CD4-positive, alpha-beta T cell (primary cell): ENCODE measurements at regions not wholly inside any gene's neighbourhood (a gene's known extent, or its start where the extent isn't known, plus 50 kb on each side); places are given as distances from the start of the nearest gene placed in this dataset.
"Not testable (repeated sequence)": the region's sequence is repeated elsewhere in the genome, so short reads cannot be mapped to it uniquely, and the experiment has no call there.

Experiments used
- ATAC-seq: fragments of 200-7000 bp; cut with Tn5 transposase; one replicate; pipeline ENCODE4 v1.10.0; 2022; ENCODE audit warnings: mild to moderate bottlenecking; ENCODE audit not compliant: poor library complexity
- CTCF ChIA-PET: fragments of 350-600 bp; sonication (Branson Sonifier 250); formaldehyde crosslinking; loops from one replicate; lab custom pipeline; 2021; ENCODE audit warnings: antibody characterized with exemption, inconsistent platforms; lab: Charles Lee
- POLR2A ChIA-PET: fragments of 350-600 bp; sonication (Branson Sonifier 250); formaldehyde crosslinking; loops from one replicate; lab custom pipeline; 2021; ENCODE audit warnings: antibody characterized with exemption, inconsistent platforms; lab: Charles Lee
- DNase-seq, 14 experiments: peaks; one replicate each; pipeline ENCODE4 v3.0.0-alpha.2; 2013 to 2020; ENCODE audit warnings: mixed read lengths in 2 of 14
- H3K27ac ChIP-seq, 2 donors: one replicate each; pipeline versions ENCODE4 v1.5.1 to v1.7.0; 2013; ENCODE audit warnings: low read length in 2 of 2, low read depth in 1 of 2, mild to moderate bottlenecking in 1 of 2
- H3K27me3 ChIP-seq, 2 experiments: 1 replicate in 1 of 2; 2 replicates in 1 of 2; pipeline versions ENCODE4 v1.6.1 to v1.7.0; 2013; ENCODE audit warnings: low read length in 2 of 2, control low read depth in 1 of 2, mild to moderate bottlenecking in 1 of 2, moderate library complexity in 1 of 2; ENCODE audit not compliant: insufficient read depth in 2 of 2, control insufficient read depth in 1 of 2
- H3K36me3 ChIP-seq: one replicate; pipeline ENCODE4 v1.6.1; 2013; ENCODE audit warnings: low read length, control low read depth; ENCODE audit not compliant: insufficient read depth
- H3K4me1 ChIP-seq: one replicate; pipeline ENCODE4 v1.6.1; 2013; ENCODE audit warnings: low read length, control low read depth; ENCODE audit not compliant: insufficient read depth
- H3K4me3 ChIP-seq: one replicate; pipeline ENCODE4 v1.5.1; 2013; ENCODE audit warnings: mild to moderate bottlenecking, low read length, moderate library complexity
- H3K9me3 ChIP-seq, 2 experiments: 1 replicate in 1 of 2; 2 replicates in 1 of 2; pipeline versions ENCODE4 v1.6.1 to v1.7.0; 2013; ENCODE audit warnings: low read length in 2 of 2, mild to moderate bottlenecking in 2 of 2, control low read depth in 1 of 2, moderate library complexity in 1 of 2; ENCODE audit not compliant: control insufficient read depth in 1 of 2, insufficient read depth in 1 of 2
- H3K27ac Mint-ChIP-seq: one replicate; pipeline ENCODE4 v1.8.0; 2020; ENCODE audit warnings: mixed read lengths
- H3K27me3 Mint-ChIP-seq: one replicate; pipeline ENCODE4 v1.8.0; 2021; ENCODE audit warnings: mixed read lengths
- H3K36me3 Mint-ChIP-seq: one replicate; pipeline ENCODE4 v1.8.0; 2021; ENCODE audit warnings: low read depth, mixed read lengths
- H3K4me1 Mint-ChIP-seq: one replicate; pipeline ENCODE4 v1.8.0; 2021; ENCODE audit warnings: low read depth, mixed read lengths
- H3K4me3 Mint-ChIP-seq: one replicate; pipeline ENCODE4 v1.8.0; 2020; ENCODE audit warnings: mild to moderate bottlenecking, mixed read lengths
- H3K9me3 Mint-ChIP-seq: one replicate; pipeline ENCODE4 v1.8.0; 2020; ENCODE audit warnings: mixed read lengths
- intact Hi-C, 2 experiments: fragments of 100-400 bp; cut with DNase I in 1 of 2; cut with micrococcal nuclease in 1 of 2; formaldehyde crosslinking; loops; one replicate each; pipeline versions ENCODE4 v1.15.1 to v1.9.0; 2023 to 2025; cut with DNase I, micrococcal nuclease
- TF ChIP-seq, protein P1 (sequence below): fragments of 200-600 bp; IDR thresholded peaks from one replicate; pipeline ENCODE4 v1.8.0; 2022; ENCODE audit warnings: antibody characterized with exemption, mild to moderate bottlenecking

DNA sequence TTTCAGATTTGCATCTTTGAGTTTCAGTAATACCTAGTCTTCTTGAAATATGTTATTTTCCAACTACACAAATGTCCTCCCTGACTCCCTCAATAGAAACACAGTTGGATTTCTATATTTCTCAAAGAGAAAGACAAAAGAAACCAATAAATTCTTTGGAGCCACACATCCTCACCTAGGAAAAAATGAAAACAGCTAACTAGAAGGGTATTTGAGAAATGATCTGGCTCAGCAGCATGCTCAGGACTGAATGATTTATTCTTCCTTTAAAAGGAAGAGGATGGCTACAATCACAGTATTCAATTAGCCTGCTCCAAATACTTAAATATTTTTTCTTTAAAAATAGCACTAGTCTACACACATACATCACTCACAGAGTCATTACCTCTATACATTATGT lies 196.4 kb upstream of the TENT5A start:
- ChIA-PET POLR2A (no interaction called here), CTCF (no interaction called here)
- H3K36me3 ChIP-seq = no peaks in the 10 kb centered on the region
- H3K4me3 Mint-ChIP-seq = no peak overlapping the region
- H3K4me3 ChIP-seq = no peak overlapping the region
- no peak overlapping the region for H3K27ac ChIP-seq
- no peaks in the 10 kb centered on the region for H3K27me3 Mint-ChIP-seq
- no peaks in the 10 kb centered on the region for H3K27me3 ChIP-seq
- peaks cover 5% of the 10 kb centered on the region for H3K9me3 Mint-ChIP-seq
- intact Hi-C loops = no loop called here
- H3K36me3 Mint-ChIP-seq = no peaks in the 10 kb centered on the region
- DNase-seq (no peak), ATAC-seq (no peak)
- no peaks in the 10 kb centered on the region for H3K4me1 Mint-ChIP-seq
- no peak overlapping the region for H3K27ac Mint-ChIP-seq
- TF ChIP-seq, protein P1, sequence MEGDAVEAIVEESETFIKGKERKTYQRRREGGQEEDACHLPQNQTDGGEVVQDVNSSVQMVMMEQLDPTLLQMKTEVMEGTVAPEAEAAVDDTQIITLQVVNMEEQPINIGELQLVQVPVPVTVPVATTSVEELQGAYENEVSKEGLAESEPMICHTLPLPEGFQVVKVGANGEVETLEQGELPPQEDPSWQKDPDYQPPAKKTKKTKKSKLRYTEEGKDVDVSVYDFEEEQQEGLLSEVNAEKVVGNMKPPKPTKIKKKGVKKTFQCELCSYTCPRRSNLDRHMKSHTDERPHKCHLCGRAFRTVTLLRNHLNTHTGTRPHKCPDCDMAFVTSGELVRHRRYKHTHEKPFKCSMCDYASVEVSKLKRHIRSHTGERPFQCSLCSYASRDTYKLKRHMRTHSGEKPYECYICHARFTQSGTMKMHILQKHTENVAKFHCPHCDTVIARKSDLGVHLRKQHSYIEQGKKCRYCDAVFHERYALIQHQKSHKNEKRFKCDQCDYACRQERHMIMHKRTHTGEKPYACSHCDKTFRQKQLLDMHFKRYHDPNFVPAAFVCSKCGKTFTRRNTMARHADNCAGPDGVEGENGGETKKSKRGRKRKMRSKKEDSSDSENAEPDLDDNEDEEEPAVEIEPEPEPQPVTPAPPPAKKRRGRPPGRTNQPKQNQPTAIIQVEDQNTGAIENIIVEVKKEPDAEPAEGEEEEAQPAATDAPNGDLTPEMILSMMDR = no peak
- H3K4me1 ChIP-seq = no peaks in the 10 kb centered on the region
- no peaks in the 10 kb centered on the region for H3K9me3 ChIP-seq

DNA sequence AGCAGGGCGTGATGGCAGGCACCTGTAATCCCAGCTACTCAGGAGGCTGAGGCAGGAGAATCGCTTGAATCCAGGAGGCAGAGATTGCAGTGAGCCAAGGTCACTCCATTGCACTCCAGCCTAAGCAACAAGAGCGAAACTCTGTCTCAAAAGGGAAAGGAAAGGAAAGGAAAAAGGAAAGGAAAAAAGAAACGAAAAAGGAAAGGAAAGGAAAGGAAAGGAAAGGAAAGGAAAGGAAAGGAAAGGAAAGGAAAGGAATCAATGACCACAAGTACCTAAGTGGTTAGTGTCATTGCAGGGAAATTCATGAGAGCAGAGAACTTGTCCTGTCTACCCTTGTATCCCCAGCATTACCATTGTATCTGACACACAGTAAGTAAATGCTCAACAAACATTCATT lies 195.7 kb upstream of the TENT5A start:
- H3K4me1 Mint-ChIP-seq, POLR2A ChIA-PET, H3K4me3 Mint-ChIP-seq, H3K9me3 ChIP-seq, H3K36me3 Mint-ChIP-seq, H3K36me3 ChIP-seq, H3K27ac ChIP-seq, ATAC-seq, H3K4me1 ChIP-seq, H3K27me3 Mint-ChIP-seq, H3K9me3 Mint-ChIP-seq, CTCF ChIA-PET, H3K27me3 ChIP-seq, H3K4me3 ChIP-seq, intact Hi-C loops, DNase-seq, H3K27ac Mint-ChIP-seq: not testable (repeated sequence)

DNA sequence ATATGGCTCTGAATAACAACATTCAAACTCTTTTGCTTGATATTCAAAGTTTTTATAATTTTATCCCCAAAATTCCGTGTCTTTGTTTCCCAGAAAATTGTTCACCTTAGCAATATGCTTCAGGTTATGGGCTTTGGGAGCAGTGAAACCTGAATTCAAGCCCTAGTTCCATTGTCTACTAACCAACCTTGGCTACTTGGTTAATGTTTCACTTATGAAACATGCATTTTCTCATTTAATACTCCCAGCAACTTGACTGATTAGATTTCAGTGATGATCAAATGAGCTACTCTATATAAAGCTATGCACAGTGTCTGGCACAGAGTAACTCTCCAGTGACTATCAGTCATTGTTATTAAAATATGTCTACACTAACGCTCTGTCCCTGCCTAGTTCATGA lies 192.2 kb upstream of the TENT5A start:
- intact Hi-C loops = no loop called here
- Histone ChIP-seq H3K27ac (no peak overlapping the region), H3K36me3 (no peaks in the 10 kb centered on the region), H3K9me3 (no peaks in the 10 kb centered on the region), H3K27me3 (no peaks in the 10 kb centered on the region), H3K4me1 (no peaks in the 10 kb centered on the region), H3K4me3 (no peak overlapping the region)
- Mint-ChIP-seq H3K4me1 (no peaks in the 10 kb centered on the region), H3K4me3 (no peak overlapping the region), H3K27ac (no peak overlapping the region), H3K36me3 (no peaks in the 10 kb centered on the region), H3K9me3 (peaks cover 2% of the 10 kb centered on the region), H3K27me3 (no peaks in the 10 kb centered on the region)
- no peak for DNase-seq
- CTCF ChIA-PET = no interaction called here
- TF ChIP-seq, protein P1 = no peak
- POLR2A ChIA-PET = no interaction called here
- no peak for ATAC-seq

DNA sequence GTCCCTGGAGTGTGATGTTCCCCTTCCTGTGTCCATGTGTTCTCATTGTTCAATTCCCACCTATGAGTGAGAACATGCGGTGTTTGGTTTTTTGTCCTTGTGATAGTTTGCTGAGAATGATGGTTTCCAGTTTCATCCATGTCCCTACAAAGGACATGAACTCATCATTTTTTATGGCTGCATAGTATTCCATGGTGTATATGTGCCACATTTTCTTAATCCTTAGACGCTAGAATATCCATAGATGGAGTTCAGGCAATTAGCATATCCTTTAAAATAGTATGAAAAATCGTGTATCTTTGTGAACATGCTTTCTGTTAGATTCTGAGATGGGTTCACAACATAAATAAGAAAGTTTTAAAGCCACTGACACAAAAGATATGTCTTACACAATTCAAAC lies 190.4 kb upstream of the TENT5A start:
- H3K36me3 ChIP-seq, H3K27ac ChIP-seq, H3K4me1 ChIP-seq, CTCF ChIA-PET, DNase-seq, H3K27ac Mint-ChIP-seq, H3K36me3 Mint-ChIP-seq, H3K9me3 ChIP-seq, H3K27me3 Mint-ChIP-seq, H3K4me3 Mint-ChIP-seq, H3K9me3 Mint-ChIP-seq, intact Hi-C loops, H3K27me3 ChIP-seq, H3K4me1 Mint-ChIP-seq, POLR2A ChIA-PET, ATAC-seq, H3K4me3 ChIP-seq: not testable (repeated sequence)
